K562 (cell line): ENCODE measurements at regions not wholly inside any gene's neighbourhood (a gene's known extent, or its start where the extent isn't known, plus 50 kb on each side); places are given as distances from the start of the nearest gene placed in this dataset.

Source experiments
- HMGXB4 ChIP-seq: sonication (generic); formaldehyde crosslinking; IDR thresholded peaks from 2 replicates; pipeline ENCODE4 v1.8.1; 2023; ENCODE audit warnings: mild to moderate bottlenecking, missing genetic modification reagents
- MTF1 ChIP-seq: fragments of 250-450 bp; sonication (Bioruptor Pico); IDR thresholded peaks from 2 replicates; pipeline ENCODE4 v1.9.0; 2021; ENCODE audit warnings: moderate library complexity, mild to moderate bottlenecking, inconsistent platforms, borderline replicate concordance
- PRDM10 ChIP-seq: fragments of 450-650 bp; IDR thresholded peaks from 2 replicates; pipeline ENCODE4 v1.6.1; 2018; ENCODE audit not compliant: partially characterized antibody
- RUNX1 ChIP-seq: sonication (generic); IDR thresholded peaks from 2 replicates; pipeline ENCODE4 v1.6.1; 2016; ENCODE audit warnings: antibody characterized with exemption, low read depth
- ZNF551 ChIP-seq: fragments of 250-450 bp; sonication (Bioruptor Pico); IDR thresholded peaks from 2 replicates; pipeline ENCODE4 v1.5.0; 2021; ENCODE audit warnings: mild to moderate bottlenecking, moderate library complexity

GRCh38 chr5:7053125-7053524 lies 339.9 kb downstream of the TENT4A start (continued):
- TF ChIP-seq HMGXB4 (no peak), PRDM10 (no peak), RUNX1 (no peak), MTF1 (no peak), ZNF551 (CRISPR knock-in tag) (no peak)
